OCI-LY7 (cell line): ENCODE measurements at regions not wholly inside any gene's neighbourhood (a gene's known extent, or its start where the extent isn't known, plus 50 kb on each side); places are given as distances from the start of the nearest gene placed in this dataset.

Experiments used
- BruUV-seq: library from RNA; stranded (reverse); fragments of 400-500 nt; replicated peaks from 2 replicates; lab custom pipeline; 2021; lab: Mats Ljungman, UMichigan
- CTCF ChIA-PET: fragments of 300-600 bp; sonication (Branson Sonifier 250); formaldehyde crosslinking; loops from one replicate; lab custom pipeline; 2022; ENCODE audit warnings: antibody characterized with exemption; ENCODE audit not compliant: unreplicated experiment; lab: Charles Lee
- POLR2A ChIA-PET: fragments of 300-600 bp; sonication (Branson Sonifier 250); formaldehyde crosslinking; loops from one replicate; lab custom pipeline; 2022; ENCODE audit warnings: antibody characterized with exemption; lab: Charles Lee
- DNase-seq: peaks from one replicate; pipeline ENCODE4 v3.0.0-alpha.2; 2015; ENCODE audit warnings: low spot score
- H2AFZ ChIP-seq: fragments of 200-600 bp; sonication (generic), shearing (Covaris generic); 2 replicates; pipeline ENCODE4 v1.6.1; 2014; ENCODE audit warnings: mild to moderate bottlenecking, antibody characterized with exemption, low read length, moderate library complexity
- H3K27ac ChIP-seq: fragments of 200-600 bp; sonication (generic); 2 replicates; pipeline ENCODE4 v1.5.1; 2014; ENCODE audit warnings: mixed run types, low read depth, mild to moderate bottlenecking, moderate library complexity, low read length, inconsistent platforms; ENCODE audit not compliant: poor library complexity, severe bottlenecking
- H3K36me3 ChIP-seq: fragments of 200-600 bp; sonication (generic); 2 replicates; pipeline ENCODE4 v1.6.1; 2014; ENCODE audit warnings: mild to moderate bottlenecking, antibody characterized with exemption, low read length, moderate library complexity, mixed read lengths; ENCODE audit not compliant: insufficient read depth
- H3K4me1 ChIP-seq: fragments of 200-600 bp; sonication (generic); 2 replicates; pipeline ENCODE4 v1.5.1; 2014; ENCODE audit warnings: mild to moderate bottlenecking, low read length; ENCODE audit not compliant: insufficient read depth, poor library complexity, severe bottlenecking
- H3K4me2 ChIP-seq: fragments of 200-600 bp; sonication (generic); 2 replicates; pipeline ENCODE4 v1.6.1; 2014; ENCODE audit warnings: mild to moderate bottlenecking, low read length
- H3K4me3 ChIP-seq: fragments of 200-600 bp; sonication (generic); 2 replicates; pipeline ENCODE4 v1.5.1; 2014; ENCODE audit warnings: mild to moderate bottlenecking, low read depth, low read length; ENCODE audit not compliant: poor library complexity, severe bottlenecking
- H3K79me2 ChIP-seq: fragments of 200-600 bp; sonication (generic); 2 replicates; pipeline ENCODE4 v1.6.1; 2016; ENCODE audit warnings: low read depth, mild to moderate bottlenecking, low read length, moderate library complexity, mixed read lengths; ENCODE audit not compliant: insufficient read depth
- H3K9me2 ChIP-seq: fragments of 200-600 bp; sonication (generic); 2 replicates; pipeline ENCODE4 v1.6.1; 2016; ENCODE audit warnings: mild to moderate bottlenecking, low read length, mixed read lengths; ENCODE audit not compliant: insufficient read depth
- H3K9me3 ChIP-seq: fragments of 200-600 bp; sonication (generic); 2 replicates; pipeline ENCODE4 v1.6.1; 2014; ENCODE audit warnings: mild to moderate bottlenecking, mixed run types, low read length, mixed read lengths
- H4K20me1 ChIP-seq: fragments of 200-600 bp; sonication (generic); 2 replicates; pipeline ENCODE4 v1.6.1; 2014; ENCODE audit warnings: mild to moderate bottlenecking, antibody characterized with exemption, low read length, moderate library complexity, mixed read lengths; ENCODE audit not compliant: insufficient read depth
- EZH2phosphoT487 ChIP-seq: fragments of 200-600 bp; sonication (generic); IDR thresholded peaks from 2 replicates; pipeline ENCODE4 v1.6.1; 2018; ENCODE audit warnings: low read depth, borderline replicate concordance, mild to moderate bottlenecking, mixed run types, antibody characterized with exemption, low read length, moderate library complexity, mixed read lengths
- intact Hi-C: fragments of 100-400 bp; cut with micrococcal nuclease; formaldehyde crosslinking; loops from one replicate; pipeline ENCODE4 v1.10.0; 2022; ENCODE audit not compliant: unreplicated experiment
- TF ChIP-seq, protein P1 (sequence below): fragments of 200-600 bp; sonication (generic); conservative IDR thresholded peaks from 2 replicates; pipeline ENCODE4 v1.5.1; 2014; ENCODE audit warnings: mild to moderate bottlenecking, antibody characterized with exemption, low read length, moderate library complexity, mixed read lengths

DNA sequence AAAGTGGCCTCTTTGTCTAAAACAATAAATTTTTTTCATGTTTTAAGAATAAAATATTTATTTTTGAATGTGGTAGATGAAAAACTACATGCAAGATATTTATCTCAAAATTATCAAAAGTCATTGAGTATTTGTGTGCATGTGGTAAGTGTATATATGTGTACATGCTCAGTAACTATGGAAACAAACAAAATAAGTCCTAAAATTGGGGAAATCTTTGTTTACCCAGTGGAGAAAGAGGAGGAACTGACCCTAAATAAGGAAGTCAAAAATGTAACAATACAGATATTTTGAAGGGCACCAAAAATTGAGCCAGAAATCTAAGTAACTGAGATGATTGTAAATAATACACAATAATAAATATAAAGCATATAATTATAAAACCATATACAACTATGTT is 639.2 kb downstream of the MAFB start:
- no TSS peak for BruUV-seq
- Histone ChIP-seq H3K79me2 (no peaks in the 10 kb centered on the region), H3K36me3 (no peaks in the 10 kb centered on the region), H3K4me3 (no peak overlapping the region), H4K20me1 (no peaks in the 10 kb centered on the region), H3K27ac (no peak overlapping the region), H3K4me2 (no peak overlapping the region), H2AFZ (no peak overlapping the region), H3K9me3 (no peaks in the 10 kb centered on the region), H3K9me2 (no peaks in the 10 kb centered on the region), H3K4me1 (no peaks in the 10 kb centered on the region)
- no peak for DNase-seq
- POLR2A ChIA-PET, result interaction anchor here (0.9 kb wide), 1 partner anchor 187 kb away, joined by 3 read pairs; no protein-coding TSS in a partner anchor
- CTCF ChIA-PET, result no interaction called here
- TF ChIP-seq EZH2phosphoT487, result no peak
- TF ChIP-seq, protein P1, sequence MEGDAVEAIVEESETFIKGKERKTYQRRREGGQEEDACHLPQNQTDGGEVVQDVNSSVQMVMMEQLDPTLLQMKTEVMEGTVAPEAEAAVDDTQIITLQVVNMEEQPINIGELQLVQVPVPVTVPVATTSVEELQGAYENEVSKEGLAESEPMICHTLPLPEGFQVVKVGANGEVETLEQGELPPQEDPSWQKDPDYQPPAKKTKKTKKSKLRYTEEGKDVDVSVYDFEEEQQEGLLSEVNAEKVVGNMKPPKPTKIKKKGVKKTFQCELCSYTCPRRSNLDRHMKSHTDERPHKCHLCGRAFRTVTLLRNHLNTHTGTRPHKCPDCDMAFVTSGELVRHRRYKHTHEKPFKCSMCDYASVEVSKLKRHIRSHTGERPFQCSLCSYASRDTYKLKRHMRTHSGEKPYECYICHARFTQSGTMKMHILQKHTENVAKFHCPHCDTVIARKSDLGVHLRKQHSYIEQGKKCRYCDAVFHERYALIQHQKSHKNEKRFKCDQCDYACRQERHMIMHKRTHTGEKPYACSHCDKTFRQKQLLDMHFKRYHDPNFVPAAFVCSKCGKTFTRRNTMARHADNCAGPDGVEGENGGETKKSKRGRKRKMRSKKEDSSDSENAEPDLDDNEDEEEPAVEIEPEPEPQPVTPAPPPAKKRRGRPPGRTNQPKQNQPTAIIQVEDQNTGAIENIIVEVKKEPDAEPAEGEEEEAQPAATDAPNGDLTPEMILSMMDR, result no peak
- intact Hi-C loops, result no loop called here

DNA sequence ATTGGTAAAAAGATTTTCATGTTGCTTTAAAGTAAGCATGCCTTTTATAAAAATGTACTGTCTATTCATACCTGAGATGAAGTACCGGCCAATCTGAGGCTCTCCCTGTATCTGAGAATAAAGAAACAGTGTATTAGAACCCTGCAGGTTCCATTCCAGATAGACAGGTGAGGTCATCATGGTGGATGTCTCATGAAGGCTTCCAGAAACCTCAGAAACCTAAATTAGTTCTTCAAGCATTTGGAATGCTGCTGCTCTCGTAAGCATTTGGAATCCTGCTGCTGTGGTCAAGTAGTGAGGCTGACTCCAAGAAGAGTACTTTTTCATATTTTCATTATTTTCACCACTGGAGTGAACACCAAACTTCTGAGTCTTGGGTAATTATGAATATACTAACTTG is 642.3 kb downstream of the MAFB start:
- H3K27ac ChIP-seq, result no peak overlapping the region
- no peaks in the 10 kb centered on the region for H3K4me1 ChIP-seq
- no TSS peak for BruUV-seq
- no peak overlapping the region for H2AFZ ChIP-seq
- no peaks in the 10 kb centered on the region for H4K20me1 ChIP-seq
- no peaks in the 10 kb centered on the region for H3K79me2 ChIP-seq
- no peaks in the 10 kb centered on the region for H3K9me2 ChIP-seq
- H3K36me3 ChIP-seq, result no peaks in the 10 kb centered on the region
- POLR2A ChIA-PET, result no interaction called here
- H3K4me3 ChIP-seq, result no peak overlapping the region
- H3K9me3 ChIP-seq, result no peaks in the 10 kb centered on the region
- TF ChIP-seq, protein P1, result no peak
- TF ChIP-seq EZH2phosphoT487, result no peak
- intact Hi-C loops, result no loop called here
- DNase-seq, result no peak
- no peak overlapping the region for H3K4me2 ChIP-seq
- CTCF ChIA-PET, result no interaction called here

DNA sequence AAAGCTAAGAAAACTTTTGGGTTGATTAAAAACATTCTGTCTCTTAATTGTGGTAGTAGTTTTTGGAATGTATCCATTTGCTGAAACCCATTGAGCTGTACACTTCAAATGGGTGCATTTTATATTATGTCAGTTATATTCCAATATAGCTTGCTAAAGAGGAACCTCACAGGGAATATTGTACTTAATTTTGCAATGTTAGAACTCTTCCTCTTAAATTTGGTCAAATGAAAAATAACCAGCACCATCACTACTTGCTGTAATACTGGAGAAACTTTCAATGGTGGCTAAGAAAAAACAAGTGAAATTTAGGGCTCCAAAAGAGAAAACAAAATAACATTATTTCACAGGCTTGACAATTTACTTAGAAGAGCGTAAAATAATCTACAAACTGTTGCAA is 651.5 kb downstream of the MAFB start:
- Histone ChIP-seq H3K27ac (no peak overlapping the region), H3K4me2 (no peak overlapping the region), H3K4me1 (no peaks in the 10 kb centered on the region), H2AFZ (no peak overlapping the region), H3K4me3 (no peak overlapping the region), H3K36me3 (no peaks in the 10 kb centered on the region), H3K9me3 (no peaks in the 10 kb centered on the region), H3K79me2 (no peaks in the 10 kb centered on the region), H4K20me1 (no peaks in the 10 kb centered on the region), H3K9me2 (no peaks in the 10 kb centered on the region)
- DNase-seq, result no peak
- BruUV-seq, result no TSS peak
- ChIA-PET POLR2A (interaction anchor here (0.5 kb wide), 1 partner anchor 20 kb away, joined by 4 read pairs; no protein-coding TSS in a partner anchor), CTCF (no interaction called here)
- intact Hi-C loops, result no loop called here
- TF ChIP-seq, protein P1, result no peak
- no peak for TF ChIP-seq EZH2phosphoT487
